Activated T-cell treated with anti-CD3 and anti-CD28 coated beads, Interleukin-2, amount 50 U/mL, for 72 hours (primary cell): ENCODE measurements at regions not wholly inside any gene's neighbourhood (a gene's known extent, or its start where the extent isn't known, plus 50 kb on each side); places are given as distances from the start of the nearest gene placed in this dataset.

Experiments
- ATAC-seq, 2 donors: fragments of 150-1000 bp; cut with Tn5 transposase; replicated peaks in 1 of 2; 2 replicates each; pipeline ENCODE4 v1.10.0; 2021; ENCODE audit warnings: moderate library complexity in 2 of 2, mild to moderate bottlenecking in 1 of 2
- DNase-seq, 2 donors: peaks; one replicate each; pipeline ENCODE4 v3.0.0; 2021 to 2022; ENCODE audit warnings: mixed read lengths in 1 of 2
- H3K27ac Mint-ChIP-seq: one replicate; pipeline ENCODE4 v1.8.0; 2022; ENCODE audit warnings: mild to moderate bottlenecking, moderate library complexity, mixed read lengths
- H3K27me3 Mint-ChIP-seq: one replicate; pipeline ENCODE4 v1.8.0; 2022; ENCODE audit warnings: low read depth, mixed read lengths
- H3K36me3 Mint-ChIP-seq, 2 donors: one replicate each; pipeline ENCODE4 v1.8.0; 2022; ENCODE audit warnings: mixed read lengths in 2 of 2, mild to moderate bottlenecking in 1 of 2; ENCODE audit not compliant: insufficient read depth in 2 of 2
- H3K4me1 Mint-ChIP-seq: one replicate; pipeline ENCODE4 v1.8.0; 2022; ENCODE audit warnings: low read depth, mixed read lengths
- H3K4me3 Mint-ChIP-seq, 2 donors: one replicate each; pipeline ENCODE4 v1.8.0; 2022; ENCODE audit warnings: mild to moderate bottlenecking in 2 of 2, mixed read lengths in 2 of 2, moderate library complexity in 2 of 2
- H3K9me3 Mint-ChIP-seq, 2 donors: one replicate each; pipeline ENCODE4 v1.8.0; 2022; ENCODE audit warnings: mixed read lengths in 2 of 2

DNA sequence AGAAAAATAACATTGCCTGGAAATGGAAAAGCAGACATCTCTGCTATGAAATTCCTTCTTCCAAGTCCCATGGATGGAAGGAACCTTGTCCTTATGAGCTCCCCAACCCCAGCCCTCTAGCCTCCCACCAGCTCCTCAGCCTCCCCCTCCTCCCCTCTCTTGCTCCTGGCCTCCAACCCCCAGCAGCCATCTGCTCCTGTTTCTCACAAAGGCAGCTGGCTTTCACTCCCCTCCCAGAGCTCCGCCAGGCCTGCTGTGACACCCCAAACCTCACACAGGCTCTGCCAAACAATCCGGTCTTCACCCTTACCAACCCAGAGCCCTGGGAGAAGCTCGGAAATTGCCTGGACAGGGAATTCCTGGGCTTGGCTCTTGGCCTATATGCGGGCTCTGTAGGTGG lies 69.2 kb downstream of the KLHDC7A start:
- peaks cover 32% of the 10 kb centered on the region for H3K27me3 Mint-ChIP-seq
- H3K4me1 Mint-ChIP-seq, result no peaks in the 10 kb centered on the region
- H3K27ac Mint-ChIP-seq, result no peak overlapping the region
- no peak for ATAC-seq
- H3K36me3 Mint-ChIP-seq, result no peaks in the 10 kb centered on the region
- no peak for DNase-seq
- H3K4me3 Mint-ChIP-seq, result no peak overlapping the region
- H3K9me3 Mint-ChIP-seq, result no peaks in the 10 kb centered on the region

DNA sequence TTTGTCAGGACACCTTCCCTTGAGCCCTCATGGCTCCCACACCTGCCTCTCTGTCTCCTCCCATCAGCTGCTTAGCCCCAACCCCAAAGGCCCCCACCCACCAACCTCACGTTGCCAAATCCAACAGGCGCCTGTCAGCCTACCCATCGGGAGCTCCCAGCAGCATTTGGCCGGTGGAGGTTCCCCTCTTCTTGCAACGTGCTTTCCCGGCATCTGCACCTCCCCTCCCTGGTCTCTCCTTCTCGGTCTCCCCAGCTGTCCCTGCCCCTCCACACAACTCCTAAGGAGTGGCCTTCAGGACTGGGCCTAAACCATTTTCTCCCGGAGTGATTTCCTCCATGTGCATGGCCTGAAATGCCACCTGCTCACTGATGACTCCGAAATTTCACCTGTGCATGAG lies 71.9 kb downstream of the KLHDC7A start:
- H3K9me3 Mint-ChIP-seq, result no peaks in the 10 kb centered on the region
- peaks cover 7% of the 10 kb centered on the region for H3K4me1 Mint-ChIP-seq
- H3K27ac Mint-ChIP-seq, result no peak overlapping the region
- no peak for ATAC-seq
- H3K4me3 Mint-ChIP-seq, result no peak overlapping the region
- H3K36me3 Mint-ChIP-seq, result no peaks in the 10 kb centered on the region
- no peak for DNase-seq
- H3K27me3 Mint-ChIP-seq, result peaks cover 29% of the 10 kb centered on the region

DNA sequence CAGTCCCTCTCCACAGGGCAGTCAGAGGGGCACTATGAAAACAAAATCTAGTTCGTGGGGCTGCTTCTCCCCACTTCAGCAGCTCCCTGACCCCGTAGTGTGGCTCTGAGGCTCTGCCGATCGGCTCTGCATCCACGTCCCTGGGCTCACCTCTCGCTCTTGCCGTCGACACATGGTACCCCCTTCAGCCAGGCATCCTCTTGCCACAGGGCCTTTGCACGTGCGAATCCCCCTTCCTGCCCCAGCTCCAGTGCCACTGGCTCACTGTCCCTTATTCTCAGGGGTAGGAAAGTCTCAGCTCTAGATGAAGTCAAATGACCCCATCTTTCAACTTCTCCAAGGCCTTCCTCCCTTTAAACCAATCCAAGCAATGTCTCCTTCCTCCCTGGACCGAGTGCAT lies 72.7 kb downstream of the KLHDC7A start:
- H3K27me3 Mint-ChIP-seq, result peaks cover 33% of the 10 kb centered on the region
- no peak for DNase-seq
- ATAC-seq, result no peak

DNA sequence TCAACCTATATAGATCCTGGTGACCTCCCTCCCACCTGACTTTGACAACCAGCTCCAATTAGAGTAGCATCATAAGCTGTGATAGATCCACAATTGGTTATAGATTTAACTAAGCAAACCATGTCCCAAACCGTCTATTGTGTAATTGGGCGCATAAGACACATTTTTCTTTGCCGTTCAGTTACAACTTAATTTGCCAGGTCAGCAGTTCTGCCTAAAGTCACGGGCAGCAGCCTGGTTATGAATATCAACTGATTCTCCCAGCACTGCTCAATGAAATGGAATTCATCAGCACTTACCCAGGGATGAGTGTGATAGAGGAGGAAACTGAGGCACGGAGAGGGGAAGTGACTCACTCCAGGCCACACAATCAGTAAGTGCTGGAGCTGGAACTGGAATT lies 73.4 kb downstream of the KLHDC7A start:
- peaks cover 15% of the 10 kb centered on the region for H3K4me1 Mint-ChIP-seq
- no peaks in the 10 kb centered on the region for H3K36me3 Mint-ChIP-seq
- DNase-seq, result no peak
- H3K4me3 Mint-ChIP-seq, result no peak overlapping the region
- no peaks in the 10 kb centered on the region for H3K9me3 Mint-ChIP-seq
- H3K27me3 Mint-ChIP-seq, result peaks cover 40% of the 10 kb centered on the region
- ATAC-seq, result no peak
- H3K27ac Mint-ChIP-seq, result no peak overlapping the region

More for the DNA sequence above, 72.7 kb downstream of the KLHDC7A start:
- Mint-ChIP-seq H3K9me3 (no peaks in the 10 kb centered on the region), H3K4me1 (peaks cover 14% of the 10 kb centered on the region), H3K36me3 (no peaks in the 10 kb centered on the region), H3K4me3 (no peak overlapping the region), H3K27ac (no peak overlapping the region)

DNA sequence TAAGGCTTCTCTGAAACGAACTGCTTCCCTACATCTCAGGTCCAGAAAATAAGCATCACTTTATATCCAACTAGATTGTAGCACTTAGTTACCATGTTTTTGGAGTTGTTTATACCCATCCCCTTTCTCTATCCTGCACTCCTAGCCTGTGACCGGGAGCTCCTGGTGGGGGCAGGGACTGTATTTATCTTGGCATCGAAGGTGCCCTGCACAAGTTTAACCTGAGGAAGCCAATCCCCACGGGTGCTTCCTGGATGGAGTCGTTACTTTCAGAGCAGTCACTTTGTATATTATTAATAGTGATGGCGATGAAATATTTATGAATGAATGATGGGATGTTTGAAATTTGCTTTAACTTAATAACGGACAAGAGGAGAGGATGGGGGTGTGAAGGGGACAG lies 73.9 kb downstream of the KLHDC7A start:
- peaks cover 15% of the 10 kb centered on the region for H3K4me1 Mint-ChIP-seq
- no peaks in the 10 kb centered on the region for H3K9me3 Mint-ChIP-seq
- ATAC-seq (no peak), DNase-seq (no peak)
- H3K4me3 Mint-ChIP-seq, result no peak overlapping the region
- peaks cover 45% of the 10 kb centered on the region for H3K27me3 Mint-ChIP-seq
- H3K27ac Mint-ChIP-seq, result no peak overlapping the region
- H3K36me3 Mint-ChIP-seq, result no peaks in the 10 kb centered on the region

DNA sequence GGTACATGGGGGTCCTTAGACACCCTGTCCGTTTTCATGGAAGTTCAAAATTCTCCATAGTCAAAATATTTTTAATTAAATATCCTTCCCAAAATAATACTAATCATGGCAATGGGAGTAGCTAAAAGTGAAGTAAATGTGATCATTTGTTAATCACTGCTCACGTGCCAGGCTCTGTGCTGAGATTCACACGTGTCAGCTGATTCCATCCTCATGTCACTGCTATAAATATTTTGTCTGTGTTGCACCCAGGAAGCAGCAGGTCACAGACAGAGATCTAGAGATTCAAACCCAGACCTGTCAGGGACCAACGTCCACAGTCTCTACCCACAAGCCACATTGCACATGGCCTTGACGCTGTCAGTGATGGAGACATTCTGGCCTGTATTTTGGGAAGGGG lies 74.3 kb downstream of the KLHDC7A start:
- Mint-ChIP-seq H3K27ac (no peak overlapping the region), H3K36me3 (no peaks in the 10 kb centered on the region), H3K4me1 (peaks cover 15% of the 10 kb centered on the region), H3K4me3 (no peak overlapping the region), H3K9me3 (no peaks in the 10 kb centered on the region), H3K27me3 (peaks cover 50% of the 10 kb centered on the region)
- no peak for DNase-seq
- no peak for ATAC-seq

DNA sequence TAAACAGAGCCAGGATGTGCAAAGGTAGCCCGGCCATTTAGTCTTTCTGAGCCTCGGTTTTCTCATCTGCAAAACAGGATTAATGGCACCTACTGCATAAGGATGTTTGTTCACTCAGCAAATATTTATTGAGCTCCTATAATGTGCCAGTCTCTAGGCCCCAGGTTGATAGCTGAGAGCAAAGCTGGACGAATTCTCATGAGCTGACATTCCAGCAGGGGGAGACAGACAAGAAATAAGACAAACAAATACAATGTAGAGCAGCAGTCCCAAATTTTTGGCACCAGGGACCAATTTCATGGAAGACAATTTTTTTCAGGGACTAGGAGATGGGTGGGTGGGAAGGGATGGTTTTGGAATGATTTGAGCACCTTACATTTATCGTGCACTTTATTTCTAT lies 74.3 kb upstream of the PAX7 start:
- Mint-ChIP-seq H3K27me3 (peaks cover 52% of the 10 kb centered on the region), H3K4me1 (peaks cover 15% of the 10 kb centered on the region), H3K9me3 (no peaks in the 10 kb centered on the region), H3K27ac (no peak overlapping the region), H3K4me3 (no peak overlapping the region), H3K36me3 (no peaks in the 10 kb centered on the region)
- no peak for ATAC-seq
- DNase-seq, result no peak

DNA sequence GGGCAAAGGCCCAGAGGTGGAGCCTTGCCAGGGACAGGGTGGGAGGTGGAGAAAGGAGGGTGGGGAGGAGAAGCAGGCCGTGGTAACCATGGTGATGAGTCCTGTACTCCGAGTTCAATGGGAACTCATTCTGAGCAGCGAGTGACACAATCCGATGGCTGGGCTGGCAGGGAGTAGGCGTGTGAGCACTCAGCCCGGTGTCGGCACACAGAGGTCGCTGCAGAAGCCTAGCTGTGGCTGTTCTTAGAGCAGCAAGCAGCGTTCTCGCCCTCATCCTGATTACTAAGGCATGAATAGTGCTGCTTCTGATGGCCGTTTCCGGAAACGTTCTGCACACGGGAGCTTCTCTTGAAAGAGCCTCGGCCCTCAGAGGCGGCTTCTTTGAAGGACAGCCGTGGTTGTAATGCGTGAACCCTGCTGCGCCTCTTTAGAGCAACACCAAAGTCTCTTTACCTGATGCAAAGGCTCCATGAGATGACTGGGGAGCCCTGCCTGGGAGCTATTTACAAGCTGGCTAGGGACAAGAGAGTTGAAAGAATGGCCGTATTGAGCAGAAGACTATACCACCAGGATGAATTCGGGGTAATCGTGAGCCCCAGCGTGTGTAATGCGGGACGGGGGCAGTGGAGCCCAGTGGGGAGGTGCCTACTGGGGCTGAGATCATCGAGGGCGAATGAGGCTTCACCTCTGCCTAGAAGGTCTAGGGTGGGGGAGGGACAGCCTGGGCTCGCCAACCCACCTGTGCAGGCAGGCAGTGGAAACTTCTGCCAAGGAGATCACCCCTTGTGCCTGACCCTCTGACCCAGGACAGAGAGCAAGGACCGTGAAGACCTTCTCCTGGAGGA lies 72.8 kb upstream of the PAX7 start:
- Mint-ChIP-seq H3K27ac (no peak overlapping the region), H3K4me3 (peak overlapping the region; percentile 63 to 71), H3K27me3 (peaks cover 54% of the 10 kb centered on the region), H3K4me1 (peaks cover 15% of the 10 kb centered on the region), H3K9me3 (no peaks in the 10 kb centered on the region), H3K36me3 (no peaks in the 10 kb centered on the region)
- ATAC-seq (peak; percentile 91 to 92), DNase-seq (peak; percentile 45 to 49)

DNA sequence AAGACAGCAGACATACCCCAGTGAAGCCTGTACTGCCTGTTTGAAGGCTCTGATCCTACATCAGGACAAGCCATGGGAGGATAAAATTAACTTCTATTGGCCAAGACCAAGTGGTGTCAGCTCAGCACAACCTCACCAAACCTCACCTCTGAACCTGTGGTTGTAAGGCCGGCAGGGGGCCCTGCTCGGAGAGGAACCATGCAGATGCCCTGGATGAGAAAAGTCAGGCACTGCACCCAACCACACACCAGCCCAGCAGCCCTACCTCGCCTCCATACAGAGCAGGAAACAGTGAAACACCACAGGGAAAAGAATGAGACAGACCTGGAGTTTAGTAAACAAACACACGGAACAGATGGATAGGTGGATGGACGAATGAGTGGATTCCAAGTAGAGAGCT lies 70.0 kb upstream of the PAX7 start:
- no peak overlapping the region for H3K4me3 Mint-ChIP-seq
- no peak overlapping the region for H3K27ac Mint-ChIP-seq
- ATAC-seq, result no peak
- no peaks in the 10 kb centered on the region for H3K36me3 Mint-ChIP-seq
- no peak for DNase-seq
- peaks cover 63% of the 10 kb centered on the region for H3K27me3 Mint-ChIP-seq
- H3K9me3 Mint-ChIP-seq, result no peaks in the 10 kb centered on the region
- peaks cover 15% of the 10 kb centered on the region for H3K4me1 Mint-ChIP-seq

DNA sequence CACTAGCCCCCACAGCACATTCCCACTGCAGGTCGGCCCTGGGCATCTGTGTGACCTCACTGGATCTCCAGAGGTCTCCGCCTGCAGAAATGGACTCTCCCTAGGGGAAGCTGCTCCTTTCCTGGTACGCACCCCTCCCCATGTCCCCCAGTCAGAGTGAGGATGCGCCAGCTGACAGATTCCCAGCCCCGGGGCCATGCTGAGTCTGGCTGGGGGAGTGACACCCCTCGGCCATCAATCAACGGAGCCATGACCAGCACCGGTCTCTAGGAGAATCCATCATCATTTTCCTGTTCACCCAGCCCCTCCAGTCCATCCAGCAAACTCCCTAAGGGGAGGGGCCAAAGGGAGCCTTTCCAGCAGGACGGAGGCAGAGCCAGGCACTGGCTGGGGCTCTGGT lies 68.7 kb upstream of the PAX7 start:
- peaks cover 15% of the 10 kb centered on the region for H3K4me1 Mint-ChIP-seq
- peaks cover 61% of the 10 kb centered on the region for H3K27me3 Mint-ChIP-seq
- H3K36me3 Mint-ChIP-seq, result no peaks in the 10 kb centered on the region
- no peak for DNase-seq
- no peak overlapping the region for H3K4me3 Mint-ChIP-seq
- H3K27ac Mint-ChIP-seq, result no peak overlapping the region
- no peaks in the 10 kb centered on the region for H3K9me3 Mint-ChIP-seq
- ATAC-seq, result no peak

DNA sequence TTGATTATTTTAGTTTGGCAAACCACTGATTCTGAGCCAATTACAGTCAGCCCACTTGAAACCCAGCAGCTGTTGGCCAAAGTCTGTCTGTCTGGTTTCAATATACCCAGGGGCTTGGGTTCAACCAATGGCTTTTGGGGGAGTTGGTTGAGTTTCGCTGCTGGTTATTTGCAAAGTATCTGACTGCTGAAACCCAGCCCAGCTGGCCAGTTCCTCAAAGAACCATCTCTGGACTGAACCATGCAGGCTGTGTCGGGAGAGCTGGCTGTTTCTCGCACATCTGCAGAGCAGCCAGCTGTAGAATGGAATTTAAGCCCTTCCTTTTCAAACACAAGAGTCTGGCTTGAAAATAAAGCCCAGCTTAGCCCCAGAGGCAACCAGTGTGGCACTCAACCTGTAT lies 66.0 kb upstream of the PAX7 start:
- Mint-ChIP-seq H3K4me3 (no peak overlapping the region), H3K36me3 (no peaks in the 10 kb centered on the region), H3K4me1 (no peaks in the 10 kb centered on the region), H3K27ac (no peak overlapping the region), H3K27me3 (peaks cover 40% of the 10 kb centered on the region), H3K9me3 (peaks cover 0 to 2% of the 10 kb centered on the region in 2 donors)
- DNase-seq (no peak), ATAC-seq (no peak)

DNA sequence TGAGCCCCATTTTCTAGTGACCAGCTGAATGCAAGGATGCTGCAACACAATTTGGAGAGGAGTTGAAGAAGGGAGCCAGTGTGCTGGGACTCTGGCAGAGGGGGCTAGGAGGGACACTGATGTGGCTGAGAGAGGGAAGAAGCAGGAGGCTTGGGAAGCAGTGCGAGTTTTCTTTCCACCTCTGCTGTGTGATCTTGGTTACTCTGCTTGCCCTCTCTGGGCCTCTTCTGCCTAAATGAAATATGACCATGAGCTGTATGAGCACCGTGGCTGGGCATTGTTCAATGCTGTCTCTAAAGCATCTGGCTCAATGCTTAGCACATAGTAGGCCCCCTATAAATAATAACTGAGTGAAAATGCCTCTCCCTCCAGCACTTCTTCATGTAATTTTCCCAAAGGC lies 65.3 kb upstream of the PAX7 start:
- no peaks in the 10 kb centered on the region for H3K4me1 Mint-ChIP-seq
- no peak overlapping the region for H3K4me3 Mint-ChIP-seq
- DNase-seq (no peak), ATAC-seq (no peak)
- no peak overlapping the region for H3K27ac Mint-ChIP-seq
- no peaks in the 10 kb centered on the region for H3K36me3 Mint-ChIP-seq
- H3K9me3 Mint-ChIP-seq, result peaks cover 0 to 2% of the 10 kb centered on the region in 2 donors
- peaks cover 35% of the 10 kb centered on the region for H3K27me3 Mint-ChIP-seq

DNA sequence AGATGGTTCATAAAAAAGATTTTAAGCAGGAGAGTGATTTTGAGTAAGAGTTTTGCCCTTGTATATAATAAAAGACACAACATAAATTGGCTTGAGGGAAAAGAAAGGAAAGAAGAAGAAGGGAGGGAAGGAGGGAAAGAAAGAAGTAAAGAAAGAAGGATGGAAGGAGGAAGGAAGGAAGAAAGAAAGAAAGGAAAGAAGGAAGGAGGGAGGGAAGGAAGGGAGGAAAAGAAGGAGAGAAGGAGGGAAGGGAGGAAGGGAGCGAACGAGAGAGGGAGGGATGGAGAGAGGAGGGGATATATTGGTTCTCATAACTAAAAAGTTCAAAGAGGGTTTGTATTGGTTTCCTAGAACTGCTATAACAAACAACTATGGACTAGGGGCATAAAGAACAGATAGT lies 62.2 kb upstream of the PAX7 start:
- H3K4me3 Mint-ChIP-seq, result no peak overlapping the region
- peaks cover 25% of the 10 kb centered on the region for H3K27me3 Mint-ChIP-seq
- H3K27ac Mint-ChIP-seq, result no peak overlapping the region
- DNase-seq, result no peak
- peaks cover 0 to 2% of the 10 kb centered on the region in 2 donors for H3K9me3 Mint-ChIP-seq
- H3K36me3 Mint-ChIP-seq, result no peaks in the 10 kb centered on the region
- no peaks in the 10 kb centered on the region for H3K4me1 Mint-ChIP-seq
- no peak for ATAC-seq

DNA sequence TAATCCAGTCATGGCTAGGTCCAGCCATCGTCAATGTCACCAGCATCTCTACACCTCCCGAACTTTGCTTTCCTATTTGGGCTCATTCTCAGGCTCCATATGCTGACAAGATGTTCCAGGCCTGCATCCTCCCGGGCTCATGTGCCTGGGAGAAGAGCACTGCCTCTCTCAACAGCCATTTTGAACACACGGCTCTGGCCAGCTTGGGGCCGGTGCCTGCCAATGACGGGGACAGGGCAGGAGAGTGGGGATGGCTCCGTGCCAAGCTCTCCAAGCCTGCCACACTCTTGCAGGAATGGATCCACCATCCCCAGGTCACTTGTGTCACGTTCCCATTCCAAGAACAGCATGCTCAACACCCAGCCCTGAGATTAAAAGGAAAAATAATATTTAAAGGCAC lies 61.4 kb upstream of the PAX7 start:
- Mint-ChIP-seq H3K4me1 (no peaks in the 10 kb centered on the region), H3K36me3 (no peaks in the 10 kb centered on the region), H3K4me3 (no peak overlapping the region), H3K9me3 (peaks cover 0 to 2% of the 10 kb centered on the region in 2 donors), H3K27me3 (peaks cover 28% of the 10 kb centered on the region), H3K27ac (no peak overlapping the region)
- DNase-seq, result no peak
- ATAC-seq, result no peak
